ENCODE measurements at regions not wholly inside any gene's neighbourhood (a gene's known extent, or its start where the extent isn't known, plus 50 kb on each side); places are given as distances from the start of the nearest gene placed in this dataset.

- no peak overlapping the region for H3K4me3 ChIP-seq (ENCODE audit: control insufficient read depth, low read depth, low read length)
- TF ChIP-seq CTCF (conservative IDR thresholded peaks at IDR 0.05; ENCODE audit: control insufficient read depth, insufficient read depth, low read depth, low read length), result no peak
- DNase-seq (ENCODE audit: low read depth), result no peak
Measured at GRCh38 chr2:48108455-48108854, 202.2 kb upstream of the FBXO11 start.

DNA sequence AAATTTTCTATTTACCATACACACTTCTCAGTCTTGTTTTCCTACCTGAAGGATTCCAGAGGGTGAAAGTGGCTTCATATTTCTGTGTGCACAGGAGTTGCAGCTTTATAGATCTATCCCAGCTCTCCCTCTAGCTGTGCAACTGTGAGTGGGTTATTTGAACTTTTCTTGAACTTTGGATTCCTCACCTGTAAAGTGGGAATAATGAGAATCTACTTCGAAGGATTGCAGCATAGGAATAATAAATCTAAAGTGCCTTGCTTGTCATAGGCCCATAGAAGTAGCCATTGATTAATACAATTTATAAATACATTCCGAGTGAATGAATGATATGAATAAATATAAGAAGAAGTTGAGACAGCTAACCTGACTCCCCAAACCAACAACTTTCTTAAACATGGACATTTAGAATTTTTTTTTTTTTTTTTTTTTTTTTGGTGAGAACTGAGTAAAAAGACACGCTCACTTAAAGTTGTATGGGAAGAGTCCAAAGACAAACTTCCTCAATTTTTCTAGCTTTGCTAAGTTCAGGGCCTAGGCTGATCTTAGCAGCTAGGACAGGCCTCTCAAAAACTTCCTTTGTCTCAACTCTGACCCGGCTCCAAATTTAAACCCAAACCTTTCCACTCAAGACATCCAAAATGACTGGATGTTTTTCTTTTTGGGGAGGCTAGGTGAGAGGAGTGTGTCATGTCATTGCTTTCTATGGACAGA, 203.3 kb upstream of the FBXO11 start:
- DNase-seq (ENCODE audit: low read depth), result no peak
- no peak for TF ChIP-seq CTCF (conservative IDR thresholded peaks at IDR 0.05; ENCODE audit: control insufficient read depth, insufficient read depth, low read depth, low read length)
- no peak overlapping the region for H3K4me3 ChIP-seq (ENCODE audit: control insufficient read depth, low read depth, low read length)

- TF ChIP-seq CTCF (conservative IDR thresholded peaks at IDR 0.05; ENCODE audit: control insufficient read depth, insufficient read depth, low read depth, low read length), result no peak
- no peak overlapping the region for H3K4me3 ChIP-seq (ENCODE audit: control insufficient read depth, low read depth, low read length)
- no peak for DNase-seq (ENCODE audit: low read depth)
Measured at GRCh38 chr2:48110492-48110891, 204.0 kb upstream of the FOXN2 start.

- no peak overlapping the region for H3K4me3 ChIP-seq (ENCODE audit: control insufficient read depth, low read depth, low read length)
- TF ChIP-seq CTCF (conservative IDR thresholded peaks at IDR 0.05; ENCODE audit: control insufficient read depth, insufficient read depth, low read depth, low read length), result no peak
- DNase-seq (ENCODE audit: low read depth), result no peak
Measured at GRCh38 chr2:48112911-48113680, 201.4 kb upstream of the FOXN2 start.

GRCh38 chr2:48113767-48114166, 200.7 kb upstream of the FOXN2 start:
- TF ChIP-seq CTCF (conservative IDR thresholded peaks at IDR 0.05; ENCODE audit: control insufficient read depth, insufficient read depth, low read depth, low read length), result no peak
- no peak overlapping the region for H3K4me3 ChIP-seq (ENCODE audit: control insufficient read depth, low read depth, low read length)
- no peak for DNase-seq (ENCODE audit: low read depth)

GRCh38 chr2:48114256-48114655, 200.2 kb upstream of the FOXN2 start:
- H3K4me3 ChIP-seq (ENCODE audit: control insufficient read depth, low read depth, low read length), result no peak overlapping the region
- TF ChIP-seq CTCF (conservative IDR thresholded peaks at IDR 0.05; ENCODE audit: control insufficient read depth, insufficient read depth, low read depth, low read length), result no peak
- peak; percentile 81 for DNase-seq (ENCODE audit: low read depth)

Measured in fibroblast of mammary gland (primary cell).